GM19025 (cell line): ENCODE measurements at regions not wholly inside any gene's neighbourhood (a gene's known extent, or its start where the extent isn't known, plus 50 kb on each side); places are given as distances from the start of the nearest gene placed in this dataset.

ENCODE experiments used
- ATAC-seq: cut with Tn5 transposase; IDR thresholded peaks from one replicate; pipeline ENCODE4 v1.9.1; 2021; ENCODE audit warnings: mild to moderate bottlenecking, low read depth, moderate library complexity; ENCODE audit not compliant: unreplicated experiment

DNA sequence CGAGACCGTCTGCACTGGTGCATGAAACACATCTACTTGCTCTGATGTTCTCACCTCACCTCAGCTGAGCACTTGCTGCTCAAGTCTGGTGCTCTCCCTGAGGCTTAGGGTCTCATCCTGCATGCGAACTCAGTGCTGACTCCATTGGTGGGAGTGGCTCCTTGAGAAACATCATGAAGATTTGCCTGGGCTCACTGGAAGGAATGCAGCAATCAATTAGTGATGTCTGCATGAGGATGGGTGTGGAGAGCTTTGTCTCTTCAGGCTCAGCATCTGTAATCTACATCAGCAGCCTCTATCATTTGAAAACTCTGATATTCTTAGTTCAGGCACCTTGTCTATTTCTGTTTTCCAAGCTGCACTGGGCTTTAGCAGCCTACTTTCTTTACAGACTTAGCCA, 204.4 kb downstream of the IRF8 start:
- no peak for ATAC-seq

DNA sequence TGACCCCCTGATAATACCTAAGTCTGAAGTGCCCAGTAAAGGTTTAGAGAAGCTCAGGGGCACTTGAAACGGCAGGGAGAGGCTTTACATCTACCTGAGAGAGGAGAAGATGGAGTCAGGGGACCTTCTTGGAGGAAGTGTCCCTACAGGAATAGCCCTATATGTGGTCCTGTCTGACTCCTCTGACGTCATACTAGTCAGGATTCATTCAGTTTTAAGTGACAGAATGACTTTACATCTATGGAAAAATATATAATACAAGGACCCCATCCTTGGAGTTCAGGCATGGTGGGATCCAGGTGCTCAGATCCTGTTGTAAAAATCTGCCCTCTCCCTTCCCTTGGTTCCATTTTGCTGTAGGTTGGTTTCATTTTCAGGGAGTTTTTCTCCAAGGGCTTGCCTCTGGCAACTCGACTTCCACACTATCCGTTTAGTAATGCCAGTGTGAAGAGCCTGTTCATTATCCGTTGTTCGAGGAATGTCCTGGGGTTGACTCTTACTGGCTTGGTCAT, 205.6 kb downstream of the IRF8 start:
- ATAC-seq, result no peak

DNA sequence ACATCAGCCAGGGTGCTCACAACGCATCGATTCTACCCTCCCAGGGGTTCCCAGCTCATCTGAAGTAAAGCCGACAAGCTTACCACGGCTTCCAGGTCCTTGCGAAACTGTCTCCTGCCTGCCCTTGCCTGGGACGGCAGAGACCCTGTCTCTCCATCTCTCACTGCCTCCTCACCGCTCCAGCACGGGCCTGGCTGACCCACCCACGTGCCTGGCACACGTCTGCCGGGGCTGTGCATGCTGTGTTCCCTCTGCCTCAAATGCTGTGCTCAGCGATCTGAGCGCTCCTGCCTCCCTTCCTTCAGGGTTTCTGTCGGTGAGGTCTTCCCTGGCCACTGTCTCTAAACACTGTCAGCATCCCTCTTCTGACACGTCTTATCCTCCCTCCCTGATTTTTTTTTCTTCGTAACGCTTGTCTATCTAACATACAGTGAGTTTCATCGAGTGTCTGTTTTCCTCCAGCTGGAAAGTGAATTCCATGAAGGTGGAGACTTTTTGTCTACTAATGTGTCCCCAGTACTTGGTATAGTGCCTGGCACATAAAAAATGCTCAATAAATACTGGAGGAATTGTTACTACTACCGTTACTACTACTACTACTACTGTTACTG, 208.4 kb downstream of the IRF8 start:
- no peak for ATAC-seq

DNA sequence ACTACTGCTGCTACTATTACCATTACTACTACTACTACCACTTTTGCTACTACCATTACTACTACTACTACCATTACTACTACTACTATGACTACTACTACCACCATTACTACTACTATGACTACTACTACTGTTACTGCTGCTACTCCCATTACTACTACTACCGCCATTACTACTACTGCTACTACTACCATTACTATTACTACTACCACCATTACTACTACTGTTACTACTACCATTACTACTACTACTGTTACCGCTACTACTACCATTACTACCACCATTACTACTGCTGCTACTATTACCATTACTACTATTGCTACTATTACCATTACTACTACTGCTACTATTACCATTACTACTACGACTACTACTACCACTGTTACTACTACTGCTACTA, 209.1 kb downstream of the IRF8 start:
- ATAC-seq, result no peak

DNA sequence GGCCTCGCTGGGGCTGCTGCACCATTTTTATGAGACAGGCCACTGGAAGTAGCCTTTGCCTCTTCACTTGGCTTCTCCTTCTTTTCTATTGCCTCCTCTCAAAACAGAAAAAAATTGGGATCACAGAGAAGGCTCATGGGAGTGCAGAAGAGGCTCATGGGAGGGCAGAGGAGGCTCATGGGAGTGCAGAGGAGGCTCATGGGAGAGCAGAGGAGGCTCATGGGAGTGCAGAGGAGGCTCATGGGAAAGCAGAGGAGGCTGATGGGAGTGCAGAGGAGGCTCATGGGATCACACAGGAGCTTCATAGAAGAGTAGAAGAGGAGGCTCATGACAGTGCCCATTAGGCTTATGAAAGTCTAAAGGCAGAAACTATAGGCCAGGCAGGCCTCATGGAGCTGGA, 211.2 kb downstream of the IRF8 start:
- no peak for ATAC-seq

DNA sequence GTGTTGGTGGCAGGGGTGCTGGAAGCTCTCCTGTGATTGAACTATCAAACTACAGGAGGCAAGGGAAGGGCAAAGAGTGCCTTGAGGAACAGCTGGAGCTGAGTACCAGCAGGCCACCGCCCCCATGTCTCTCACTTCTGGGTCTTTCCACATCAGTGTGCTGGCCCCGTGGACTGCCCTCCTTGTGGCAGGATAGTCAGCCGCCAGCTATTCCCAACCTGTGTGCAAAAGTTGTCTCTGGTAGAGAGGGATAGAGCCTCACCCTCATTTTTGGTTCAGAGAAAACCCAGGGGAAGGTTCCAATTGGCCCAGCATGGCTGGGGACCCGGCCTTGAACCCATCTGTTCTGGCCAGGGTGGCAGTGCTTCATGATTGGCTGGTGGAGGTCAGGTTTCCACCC, 211.8 kb downstream of the IRF8 start:
- ATAC-seq, result no peak

DNA sequence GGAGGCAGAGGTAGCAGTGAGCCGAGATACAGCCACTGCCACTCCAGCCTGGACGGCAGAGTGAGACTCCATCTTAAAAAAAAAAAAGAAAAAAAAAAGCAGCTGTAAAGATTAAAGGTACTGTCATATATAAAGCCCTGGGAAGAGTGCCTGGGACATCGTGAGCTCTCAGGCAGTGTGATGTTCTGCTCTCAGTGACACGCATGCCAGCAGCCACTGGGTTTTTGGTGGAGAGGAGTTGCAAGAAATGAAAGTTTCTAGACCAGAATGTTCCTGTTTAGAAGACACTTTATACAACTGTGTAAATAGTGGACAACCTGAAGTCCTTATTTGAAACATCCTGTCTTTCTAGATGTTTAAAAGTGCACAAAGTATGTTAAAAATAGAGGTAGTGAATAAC, 213.2 kb downstream of the IRF8 start:
- no peak for ATAC-seq

DNA sequence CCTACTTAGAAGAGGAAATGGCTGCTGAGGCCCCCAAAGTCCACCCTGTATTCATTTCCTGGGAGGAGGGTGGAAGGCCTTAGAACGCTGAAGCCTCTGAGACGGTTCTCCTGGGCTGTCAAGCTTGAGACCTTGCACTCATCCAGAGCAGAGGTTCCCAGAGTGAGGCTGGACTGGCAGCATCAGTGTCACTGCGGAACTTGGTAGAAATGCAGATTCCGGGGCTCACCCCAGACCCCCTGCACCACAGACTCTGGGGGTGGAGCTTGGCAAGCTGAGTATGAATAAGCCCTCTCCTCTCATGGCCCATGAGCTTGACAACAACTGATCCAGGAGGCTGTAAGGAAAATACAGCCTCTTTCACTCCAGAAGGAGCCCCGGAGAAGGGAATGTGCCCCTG, 218.3 kb downstream of the IRF8 start:
- no peak for ATAC-seq

- no peak for ATAC-seq
Observed at GRCh38 chr16:86117756-86118155, 218.8 kb downstream of the IRF8 start.

GRCh38 chr16:86118467-86119307, 219.7 kb downstream of the IRF8 start:
- no peak for ATAC-seq

DNA sequence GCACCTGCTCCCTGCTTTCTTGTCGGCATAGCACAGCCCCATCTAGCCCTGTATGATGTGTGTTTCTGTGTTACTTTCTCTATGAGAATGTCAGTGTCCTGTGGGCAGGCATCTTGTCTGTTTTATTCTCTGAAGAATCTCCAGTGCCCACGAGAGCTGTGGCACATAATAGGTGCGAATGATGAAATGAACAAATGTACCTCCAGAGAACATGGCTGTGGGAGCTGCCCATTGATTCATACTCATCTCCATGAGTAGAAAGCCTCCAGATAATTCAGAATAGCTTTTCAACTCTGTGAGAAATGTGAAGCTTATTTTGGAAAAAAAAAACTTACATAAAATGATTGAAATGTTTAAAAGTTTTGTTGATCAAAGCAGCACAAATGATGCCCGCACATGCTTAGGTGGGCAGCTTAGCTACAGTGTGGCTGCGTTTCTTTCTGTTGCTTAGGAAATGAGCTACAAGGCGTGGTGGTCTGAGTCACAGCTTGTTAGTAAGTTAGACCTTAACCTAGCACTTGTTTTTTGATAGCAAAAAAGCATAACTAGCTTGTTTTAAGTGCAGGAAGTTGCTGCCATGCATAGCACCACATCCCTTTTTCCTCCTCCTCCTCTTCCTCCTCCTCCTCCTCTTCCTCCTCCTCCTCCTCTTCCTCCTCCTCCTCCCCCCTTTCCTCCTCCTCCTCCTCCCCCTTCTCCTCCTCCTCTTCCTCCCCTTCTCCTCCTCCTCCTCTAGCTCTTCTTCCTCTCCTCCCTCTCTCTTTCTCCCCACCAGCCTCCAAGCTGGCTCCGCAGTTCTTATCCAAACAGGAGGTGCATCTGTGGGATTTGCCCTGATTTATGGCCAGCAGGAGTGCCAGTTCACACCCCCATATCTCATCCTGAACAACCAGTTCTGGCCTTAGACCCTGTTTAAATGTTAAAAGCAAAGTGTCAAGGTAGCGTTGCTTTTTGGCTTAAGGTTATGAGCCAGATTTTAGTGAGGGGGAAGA, 221.5 kb downstream of the IRF8 start:
- no peak for ATAC-seq

- ATAC-seq, result no peak
Observed at GRCh38 chr16:86121374-86122010, 222.5 kb downstream of the IRF8 start.

GRCh38 chr16:86122681-86123342, 223.8 kb downstream of the IRF8 start:
- no peak for ATAC-seq

GRCh38 chr16:86124321-86124720, 225.4 kb downstream of the IRF8 start:
- ATAC-seq, result no peak

- ATAC-seq, result no peak
Observed at GRCh38 chr16:86126891-86127290, 227.9 kb downstream of the IRF8 start.

DNA sequence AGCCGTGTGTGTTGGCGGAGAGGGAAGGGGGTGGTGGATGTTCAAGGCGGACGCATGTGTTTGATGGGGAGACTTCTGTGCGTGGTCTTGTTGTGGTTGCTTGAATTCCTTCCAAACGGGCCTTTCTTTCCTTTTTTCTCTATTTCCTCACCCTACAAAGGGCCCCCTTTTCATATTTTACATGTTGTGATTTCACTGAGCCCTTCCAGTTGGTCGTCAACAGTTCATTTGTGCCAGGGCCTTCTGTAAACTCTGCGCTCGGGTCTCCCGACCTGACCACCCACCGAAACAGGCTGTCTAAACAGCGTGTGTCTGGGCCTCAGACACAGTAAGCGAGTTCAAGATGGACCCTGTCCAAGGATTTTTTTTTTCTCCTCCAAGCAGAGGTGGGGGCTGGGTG, 228.4 kb downstream of the IRF8 start:
- no peak for ATAC-seq

DNA sequence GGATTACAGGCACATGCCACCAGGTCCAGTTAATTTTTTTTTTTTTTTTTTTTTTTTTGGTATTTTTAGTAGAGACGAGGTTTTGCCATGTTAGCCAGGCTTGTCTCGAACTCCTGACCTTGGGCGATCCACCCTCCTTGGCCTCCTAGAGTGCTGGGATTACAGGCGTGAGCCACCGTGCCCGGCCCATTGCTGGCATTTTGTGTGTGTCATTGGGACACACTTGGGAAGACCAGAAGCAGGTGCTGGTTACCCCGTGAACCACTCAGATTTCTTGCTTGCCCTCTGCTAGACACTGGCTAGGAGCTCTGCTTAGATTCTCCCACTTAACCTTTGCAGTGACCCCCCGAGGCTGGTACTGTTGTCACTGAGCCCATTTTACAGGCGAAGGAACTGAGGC, 229.3 kb downstream of the IRF8 start:
- no peak for ATAC-seq

DNA sequence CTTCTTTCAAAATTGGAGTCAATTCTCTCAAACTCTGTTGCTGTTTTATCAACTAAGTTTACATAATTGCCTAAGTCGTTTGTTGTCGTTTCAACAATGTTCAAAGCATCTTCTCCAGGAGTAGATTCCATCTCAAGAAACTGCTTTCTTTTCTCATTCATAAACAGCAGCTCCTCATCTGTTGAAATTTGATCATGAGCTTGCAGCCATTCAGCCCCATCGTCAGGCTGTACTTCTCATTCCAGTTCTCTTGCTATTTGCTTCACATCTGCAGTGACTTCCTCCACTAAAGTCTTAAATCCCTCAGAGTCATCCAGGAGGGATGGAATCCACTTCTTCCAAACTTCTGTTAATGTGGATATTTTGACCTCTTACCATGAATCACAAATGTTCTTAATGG, 230.6 kb downstream of the IRF8 start:
- no peak for ATAC-seq

- no peak for ATAC-seq
Observed at GRCh38 chr16:86133377-86133776, 234.4 kb downstream of the IRF8 start.

DNA sequence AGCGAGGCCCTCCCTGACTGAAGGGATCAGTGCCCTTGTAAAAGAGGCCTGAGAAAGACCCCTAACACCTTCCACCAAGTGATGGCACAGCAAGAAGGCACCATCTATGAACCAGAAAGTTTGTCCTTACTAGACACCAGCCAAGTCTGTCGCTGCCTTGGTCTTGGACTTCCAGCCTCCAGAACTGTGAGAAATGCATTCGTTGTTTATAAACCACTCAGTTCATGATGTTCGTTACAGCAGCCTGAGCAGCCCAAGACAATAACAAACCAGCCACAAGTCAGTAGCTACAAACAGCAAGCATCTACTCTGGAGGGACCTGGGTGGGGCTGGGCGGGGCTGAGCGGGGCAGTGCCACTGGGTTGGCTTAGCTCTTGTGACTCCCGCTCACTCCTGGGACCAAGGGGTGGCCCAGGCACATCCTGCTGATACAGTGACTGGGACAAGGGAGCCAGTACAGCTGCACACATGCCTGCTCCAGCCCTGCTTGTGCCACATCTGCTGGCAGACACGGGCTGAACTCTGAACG, 234.9 kb downstream of the IRF8 start:
- ATAC-seq, result no peak
